ENCODE measurements at regions not wholly inside any gene's neighbourhood (a gene's known extent, or its start where the extent isn't known, plus 50 kb on each side); places are given as distances from the start of the nearest gene placed in this dataset.

DNA sequence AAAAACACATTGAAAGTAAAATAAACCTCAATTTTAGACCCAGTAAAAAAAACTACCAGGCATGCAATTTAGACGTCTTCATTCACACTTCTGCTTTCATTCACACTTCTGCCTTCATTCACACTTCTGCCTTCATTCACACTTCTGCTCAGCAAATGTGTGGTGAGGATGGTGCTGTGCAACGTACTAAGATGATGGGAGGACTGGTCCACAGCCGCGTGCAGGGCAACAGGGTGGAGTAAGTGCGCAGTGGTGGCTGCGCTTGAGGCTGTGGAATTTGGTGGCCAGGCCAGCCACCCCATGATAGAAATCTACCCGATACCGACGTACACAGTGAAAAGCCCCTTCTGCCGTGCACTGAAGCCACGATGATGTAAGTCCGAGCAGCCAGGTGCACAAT, 114.3 kb upstream of the CD93 start:
- TF ChIP-seq FOXM1 (IDR thresholded peaks at IDR 0.05; ENCODE audit: borderline replicate concordance) (no peak), SP1 (IDR thresholded peaks at IDR 0.05) (no peak), TARDBP (IDR thresholded peaks at IDR 0.05) (no peak), ZNF384 (IDR thresholded peaks at IDR 0.05) (no peak), FOXA1 (IDR thresholded peaks at IDR 0.05) (no peak), L3MBTL2 (conservative IDR thresholded peaks at IDR 0.05) (no peak), NFRKB (IDR thresholded peaks at IDR 0.05) (no peak), BHLHE40 (IDR thresholded peaks at IDR 0.05; ENCODE audit: borderline replicate concordance) (no peak), FOXK2 (IDR thresholded peaks at IDR 0.05) (no peak)

Measured in HEK293T (cell line).